Endodermal cell (in vitro differentiated cells): ENCODE measurements at regions not wholly inside any gene's neighbourhood (a gene's known extent, or its start where the extent isn't known, plus 50 kb on each side); places are given as distances from the start of the nearest gene placed in this dataset.

Experiments
- DNase-seq: peaks from one replicate; pipeline ENCODE4 v3.0.0-alpha.2; 2017
- H3K27ac ChIP-seq: 2 replicates; pipeline ENCODE4 v1.5.1; 2013; ENCODE audit warnings: mild to moderate bottlenecking, low read depth, low read length, moderate library complexity
- H3K27me3 ChIP-seq: 2 replicates; pipeline ENCODE4 v1.6.1; 2013; ENCODE audit warnings: mild to moderate bottlenecking, low read length, moderate library complexity; ENCODE audit not compliant: insufficient read depth, control insufficient read depth, poor library complexity, severe bottlenecking
- H3K36me3 ChIP-seq: 2 replicates; pipeline ENCODE4 v1.7.0; 2013; ENCODE audit warnings: mild to moderate bottlenecking, low read length, moderate library complexity; ENCODE audit not compliant: control insufficient read depth, insufficient read depth
- H3K4me1 ChIP-seq: one replicate; pipeline ENCODE4 v1.7.0; 2013; ENCODE audit warnings: low read length; ENCODE audit not compliant: control insufficient read depth, insufficient read depth
- H3K4me3 ChIP-seq: 2 replicates; pipeline ENCODE4 v1.5.1; 2013; ENCODE audit warnings: mild to moderate bottlenecking, low read length, moderate library complexity
- H3K9ac ChIP-seq: 2 replicates; pipeline ENCODE4 v1.6.1; 2013; ENCODE audit warnings: mild to moderate bottlenecking, low read length, moderate library complexity; ENCODE audit not compliant: poor library complexity, severe bottlenecking; ENCODE audit errors: extremely low read depth
- H3K9me3 ChIP-seq: 2 replicates; pipeline ENCODE4 v1.6.1; 2013; ENCODE audit warnings: mild to moderate bottlenecking, low read length, moderate library complexity; ENCODE audit not compliant: control insufficient read depth
- H3K27ac Mint-ChIP-seq: 2 replicates; pipeline ENCODE4 v1.8.0; 2020; ENCODE audit warnings: mixed read lengths
- H3K27me3 Mint-ChIP-seq: 2 replicates; pipeline ENCODE4 v1.8.0; 2021; ENCODE audit warnings: mild to moderate bottlenecking, mixed read lengths; ENCODE audit not compliant: insufficient read depth
- H3K36me3 Mint-ChIP-seq: 2 replicates; pipeline ENCODE4 v1.8.0; 2020; ENCODE audit warnings: low read depth, mixed read lengths
- H3K4me1 Mint-ChIP-seq: 2 replicates; pipeline ENCODE4 v1.8.0; 2020; ENCODE audit warnings: mixed read lengths
- H3K4me3 Mint-ChIP-seq: 2 replicates; pipeline ENCODE4 v1.8.0; 2020; ENCODE audit warnings: mild to moderate bottlenecking, moderate library complexity, mixed read lengths
- H3K9me3 Mint-ChIP-seq: 2 replicates; pipeline ENCODE4 v1.8.0; 2020; ENCODE audit warnings: mild to moderate bottlenecking, mixed read lengths
- CTCF ChIP-seq: fragments of 200-600 bp; sonication (generic); conservative IDR thresholded peaks from 2 replicates; pipeline ENCODE4 v1.5.0; 2021; ENCODE audit warnings: antibody characterized with exemption, mild to moderate bottlenecking
- WGBS, 2 experiments: methylation state at CpG; one replicate each; pipeline versions ENCODE4 v1.1.5 to v1.1.7; 2013; ENCODE audit warnings: missing lambda C conversion rate in 2 of 2, mixed read lengths in 1 of 2; ENCODE audit not compliant: insufficient coverage in 1 of 2, insufficient read length in 1 of 2; 5-methylcytosine and 5-hydroxymethylcytosine counted together

GRCh38 chr4:134345244-134345643, 143.7 kb upstream of the PABPC4L start:
- no peak overlapping the region for H3K4me3 Mint-ChIP-seq
- 93% methylated on average over 2 of the region's 2 CpGs; no CpG with 5 or more reads in 1 of the 2 experiments for whole genome bisulfite sequencing, 2 experiments

GRCh38 chr4:134343656-134344055, 142.1 kb upstream of the PABPC4L start:
- Mint-ChIP-seq H3K4me3 (no peak overlapping the region), H3K36me3 (no peaks in the 10 kb centered on the region), H3K27me3 (no peaks in the 10 kb centered on the region), H3K27ac (no peak overlapping the region), H3K9me3 (no peaks in the 10 kb centered on the region), H3K4me1 (no peaks in the 10 kb centered on the region)
- H3K9me3 ChIP-seq, result no peaks in the 10 kb centered on the region
- H3K27me3 ChIP-seq, result no peaks in the 10 kb centered on the region
- H3K9ac ChIP-seq, result no peak overlapping the region
- no peak overlapping the region for H3K4me3 ChIP-seq
- WGBS, 2 experiments, result 88 to 100% methylated on average over 1 to 4 of the region's 5 CpGs
- H3K36me3 ChIP-seq, result no peaks in the 10 kb centered on the region
- no peak for TF ChIP-seq CTCF
- no peaks in the 10 kb centered on the region for H3K4me1 ChIP-seq
- no peak for DNase-seq
- H3K27ac ChIP-seq, result no peak overlapping the region

More at GRCh38 chr4:134345244-134345643, 143.7 kb upstream of the PABPC4L start:
- H3K9ac ChIP-seq, result no peak overlapping the region
- Mint-ChIP-seq H3K27me3 (no peaks in the 10 kb centered on the region), H3K4me1 (no peaks in the 10 kb centered on the region), H3K27ac (no peak overlapping the region), H3K36me3 (no peaks in the 10 kb centered on the region), H3K9me3 (no peaks in the 10 kb centered on the region)
- H3K36me3 ChIP-seq, result no peaks in the 10 kb centered on the region
- no peak for TF ChIP-seq CTCF
- H3K27me3 ChIP-seq, result no peaks in the 10 kb centered on the region
- no peak overlapping the region for H3K4me3 ChIP-seq
- H3K4me1 ChIP-seq, result no peaks in the 10 kb centered on the region
- no peak for DNase-seq
- no peak overlapping the region for H3K27ac ChIP-seq
- H3K9me3 ChIP-seq, result no peaks in the 10 kb centered on the region

- Mint-ChIP-seq H3K4me3 (no peak overlapping the region), H3K9me3 (no peaks in the 10 kb centered on the region), H3K27ac (no peak overlapping the region), H3K27me3 (no peaks in the 10 kb centered on the region), H3K36me3 (no peaks in the 10 kb centered on the region), H3K4me1 (no peaks in the 10 kb centered on the region)
- H3K4me3 ChIP-seq, result no peak overlapping the region
- WGBS, 2 experiments, result 0% methylated on average over 1 of the region's 2 CpGs; no CpG with 5 or more reads in 1 of the 2 experiments
- no peak overlapping the region for H3K9ac ChIP-seq
- H3K36me3 ChIP-seq, result no peaks in the 10 kb centered on the region
- H3K4me1 ChIP-seq, result no peaks in the 10 kb centered on the region
- TF ChIP-seq CTCF, result no peak
- DNase-seq, result no peak
- no peak overlapping the region for H3K27ac ChIP-seq
- no peaks in the 10 kb centered on the region for H3K9me3 ChIP-seq
- H3K27me3 ChIP-seq, result no peaks in the 10 kb centered on the region
These were observed 141.5 kb upstream of the PABPC4L start for GRCh38 chr4:134343081-134343480.
